ENCODE measurements at regions not wholly inside any gene's neighbourhood (a gene's known extent, or its start where the extent isn't known, plus 50 kb on each side); places are given as distances from the start of the nearest gene placed in this dataset.

DNA sequence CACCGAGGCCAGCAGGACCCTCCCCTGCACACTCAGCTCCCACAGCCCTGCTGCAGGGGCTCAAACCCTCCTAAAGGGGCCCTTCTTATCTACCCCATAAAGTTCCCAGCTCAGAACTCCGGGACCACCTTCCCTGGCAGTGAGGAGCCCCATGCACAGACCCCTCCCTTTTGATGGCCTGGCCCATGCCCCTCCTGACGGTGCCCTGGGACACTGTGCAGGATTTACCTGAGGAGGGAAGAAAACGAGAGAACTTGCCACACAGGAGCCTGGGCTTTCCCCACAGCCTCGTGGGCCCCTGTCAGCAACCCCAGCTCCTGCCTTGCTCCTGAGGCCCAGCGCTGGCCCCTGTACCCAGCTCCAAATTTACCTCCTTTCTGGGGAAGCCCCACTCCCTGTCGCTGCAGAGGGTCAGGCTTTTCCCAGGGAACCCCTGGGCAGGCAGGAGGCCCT is 206.3 kb upstream of the SALL3 start:
- no CpG with 5 or more reads among the region's 7 CpGs for WGBS, 2 donors (ENCODE audit: extremely low coverage in 2 of 2, insufficient read length in 2 of 2, insufficient replicate concordance in 1 of 2)

DNA sequence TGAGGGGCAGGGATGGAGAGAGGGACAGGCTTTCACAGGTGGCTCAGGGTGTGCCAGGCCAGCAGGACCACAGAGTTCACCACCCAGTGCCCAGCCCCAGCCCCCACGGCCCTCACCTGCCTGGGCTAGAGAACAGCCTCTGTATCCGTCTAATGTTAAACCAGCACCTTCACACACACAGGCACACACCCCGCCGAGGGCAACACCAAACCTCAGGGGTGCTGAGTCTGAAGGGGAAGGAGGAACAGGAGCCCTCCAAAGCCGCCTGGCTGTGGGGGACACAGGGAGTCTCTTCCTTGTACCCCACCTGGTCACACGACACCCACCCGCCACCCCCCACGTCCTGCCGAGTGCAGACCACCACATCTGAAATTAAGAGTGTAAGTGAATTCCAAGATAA is 205.8 kb upstream of the SALL3 start:
- Histone ChIP-seq H3K18ac (ENCODE audit: low read length) (peak overlapping the region; percentile 66), H3K27me3 (ENCODE audit: control insufficient read depth in 3 of 3, insufficient read depth in 3 of 3, low read depth in 1 of 3, low read length in 3 of 3) (peaks cover 0 to 16% (median 0%) of the 10 kb centered on the region in 3 experiments), H3K79me1 (ENCODE audit: low read depth, low read length) (peaks cover 2% of the 10 kb centered on the region), H3K9me3 (replicated peaks in 1 of 2; ENCODE audit: control insufficient read depth in 2 of 2, insufficient read depth in 1 of 2, low read depth in 1 of 2, low read length in 2 of 2) (no peaks in the 10 kb centered on the region), H3K4me1 (ENCODE audit: control insufficient read depth in 2 of 2, insufficient read depth in 1 of 2, low read depth in 1 of 2, low read length in 2 of 2) (peaks cover 0 to 2% of the 10 kb centered on the region in 2 donors), H2BK12ac (ENCODE audit: low read length) (no peak overlapping the region), H3K4ac (ENCODE audit: low read length) (no peak overlapping the region), H3K4me3 (ENCODE audit: low read length in 2 of 2) (no peak overlapping the region), H2BK15ac (ENCODE audit: low read length) (no peak overlapping the region), H4K91ac (ENCODE audit: low read depth, low read length, poor library complexity) (no peak overlapping the region), H2BK120ac (ENCODE audit: low read depth, low read length) (no peak overlapping the region), H3K9ac (ENCODE audit: low read depth, low read length, poor library complexity) (no peak overlapping the region), H3K27ac (replicated peaks; ENCODE audit: low read length) (no peak overlapping the region), H3K4me2 (ENCODE audit: insufficient read depth, low read length, poor library complexity, severe bottlenecking) (no peak overlapping the region), H3K36me3 (replicated peaks in 1 of 2; ENCODE audit: control insufficient read depth in 2 of 2, insufficient read depth in 2 of 2, low read length in 2 of 2) (no peaks in the 10 kb centered on the region), H3K14ac (ENCODE audit: low read length) (peak overlapping the region; percentile 51), H2AFZ (ENCODE audit: low read length) (no peak overlapping the region), H3K23ac (ENCODE audit: low read depth, low read length, poor library complexity) (no peak overlapping the region), H4K8ac (ENCODE audit: low read depth, low read length) (no peak overlapping the region), H2AK5ac (ENCODE audit: low read depth, low read length) (peak overlapping the region; percentile 22), H2BK5ac (ENCODE audit: low read length) (no peak overlapping the region)
- no CpG with 5 or more reads among the region's 9 CpGs for WGBS, 2 donors (ENCODE audit: extremely low coverage in 2 of 2, insufficient read length in 2 of 2, insufficient replicate concordance in 1 of 2)
- DNase-seq (ENCODE audit: low spot score): no peak

More for the DNA sequence above, 206.3 kb upstream of the SALL3 start:
- Histone ChIP-seq H3K23ac (ENCODE audit: low read depth, low read length, poor library complexity) (no peak overlapping the region), H2BK15ac (ENCODE audit: low read length) (no peak overlapping the region), H2AFZ (ENCODE audit: low read length) (no peak overlapping the region), H4K91ac (ENCODE audit: low read depth, low read length, poor library complexity) (no peak overlapping the region), H3K4me1 (ENCODE audit: control insufficient read depth in 2 of 2, insufficient read depth in 1 of 2, low read depth in 1 of 2, low read length in 2 of 2) (peaks cover 0 to 2% of the 10 kb centered on the region in 2 donors), H3K9ac (ENCODE audit: low read depth, low read length, poor library complexity) (peak overlapping the region; percentile 44), H3K36me3 (replicated peaks in 1 of 2; ENCODE audit: control insufficient read depth in 2 of 2, insufficient read depth in 2 of 2, low read length in 2 of 2) (no peaks in the 10 kb centered on the region), H3K4me3 (ENCODE audit: low read length in 2 of 2) (no peak overlapping the region), H3K9me3 (replicated peaks in 1 of 2; ENCODE audit: control insufficient read depth in 2 of 2, insufficient read depth in 1 of 2, low read depth in 1 of 2, low read length in 2 of 2) (no peaks in the 10 kb centered on the region), H3K27ac (replicated peaks; ENCODE audit: low read length) (no peak overlapping the region), H3K18ac (ENCODE audit: low read length) (peak overlapping the region; percentile 66), H3K4me2 (ENCODE audit: insufficient read depth, low read length, poor library complexity, severe bottlenecking) (no peak overlapping the region), H2AK5ac (ENCODE audit: low read depth, low read length) (peak overlapping the region; percentile 22), H3K4ac (ENCODE audit: low read length) (no peak overlapping the region), H2BK5ac (ENCODE audit: low read length) (no peak overlapping the region), H2BK120ac (ENCODE audit: low read depth, low read length) (peak overlapping the region; percentile 7), H3K27me3 (ENCODE audit: control insufficient read depth in 3 of 3, insufficient read depth in 3 of 3, low read depth in 1 of 3, low read length in 3 of 3) (peaks cover 0 to 21% (median 0%) of the 10 kb centered on the region in 3 experiments), H3K14ac (ENCODE audit: low read length) (peak overlapping the region; percentile 51), H4K8ac (ENCODE audit: low read depth, low read length) (no peak overlapping the region), H3K79me1 (ENCODE audit: low read depth, low read length) (peaks cover 2% of the 10 kb centered on the region), H2BK12ac (ENCODE audit: low read length) (no peak overlapping the region)
- DNase-seq (ENCODE audit: low spot score): no peak

- no peak overlapping the region for H4K8ac ChIP-seq (ENCODE audit: low read depth, low read length)
These were observed 204.9 kb upstream of the SALL3 start for GRCh38 chr18:78774741-78775141.

GRCh38 chr18:78776151-78776550 is 203.5 kb upstream of the SALL3 start:
- WGBS, 2 donors (ENCODE audit: extremely low coverage in 2 of 2, insufficient read length in 2 of 2, insufficient replicate concordance in 1 of 2): no CpG with 5 or more reads among the region's 5 CpGs
- no peak overlapping the region for H3K4ac ChIP-seq (ENCODE audit: low read length)
- H2AFZ ChIP-seq (ENCODE audit: low read length): no peak overlapping the region
- no peak overlapping the region for H2BK15ac ChIP-seq (ENCODE audit: low read length)
- H3K18ac ChIP-seq (ENCODE audit: low read length): no peak overlapping the region
- H3K4me3 ChIP-seq (ENCODE audit: low read length in 2 of 2): no peak overlapping the region
- no peak overlapping the region for H4K91ac ChIP-seq (ENCODE audit: low read depth, low read length, poor library complexity)
- H3K4me2 ChIP-seq (ENCODE audit: insufficient read depth, low read length, poor library complexity, severe bottlenecking): no peak overlapping the region
- H2BK12ac ChIP-seq (ENCODE audit: low read length): no peak overlapping the region
- H3K4me1 ChIP-seq (ENCODE audit: control insufficient read depth in 2 of 2, insufficient read depth in 1 of 2, low read depth in 1 of 2, low read length in 2 of 2): no peaks in the 10 kb centered on the region
- peaks cover 3% of the 10 kb centered on the region for H3K79me1 ChIP-seq (ENCODE audit: low read depth, low read length)
- H3K27me3 ChIP-seq (ENCODE audit: control insufficient read depth in 3 of 3, insufficient read depth in 3 of 3, low read depth in 1 of 3, low read length in 3 of 3): peaks cover 0 to 4% (median 0%) of the 10 kb centered on the region in 3 experiments
- H2AK5ac ChIP-seq (ENCODE audit: low read depth, low read length): no peak overlapping the region
- H3K14ac ChIP-seq (ENCODE audit: low read length): no peak overlapping the region
- H3K9ac ChIP-seq (ENCODE audit: low read depth, low read length, poor library complexity): no peak overlapping the region
- no peak overlapping the region for H2BK120ac ChIP-seq (ENCODE audit: low read depth, low read length)
- no peak overlapping the region for H4K8ac ChIP-seq (ENCODE audit: low read depth, low read length)
- H3K27ac ChIP-seq (replicated peaks; ENCODE audit: low read length): no peak overlapping the region
- no peak overlapping the region for H2BK5ac ChIP-seq (ENCODE audit: low read length)
- no peak for DNase-seq (ENCODE audit: low spot score)
- H3K23ac ChIP-seq (ENCODE audit: low read depth, low read length, poor library complexity): no peak overlapping the region
- no peaks in the 10 kb centered on the region for H3K9me3 ChIP-seq (replicated peaks in 1 of 2; ENCODE audit: control insufficient read depth in 2 of 2, insufficient read depth in 1 of 2, low read depth in 1 of 2, low read length in 2 of 2)
- H3K36me3 ChIP-seq (replicated peaks in 1 of 2; ENCODE audit: control insufficient read depth in 2 of 2, insufficient read depth in 2 of 2, low read length in 2 of 2): no peaks in the 10 kb centered on the region

More at GRCh38 chr18:78774741-78775141, 204.9 kb upstream of the SALL3 start:
- no peak overlapping the region for H2BK5ac ChIP-seq (ENCODE audit: low read length)
- no peak overlapping the region for H2BK15ac ChIP-seq (ENCODE audit: low read length)
- no peaks in the 10 kb centered on the region for H3K4me1 ChIP-seq (ENCODE audit: control insufficient read depth in 2 of 2, insufficient read depth in 1 of 2, low read depth in 1 of 2, low read length in 2 of 2)
- no peaks in the 10 kb centered on the region for H3K9me3 ChIP-seq (replicated peaks in 1 of 2; ENCODE audit: control insufficient read depth in 2 of 2, insufficient read depth in 1 of 2, low read depth in 1 of 2, low read length in 2 of 2)
- peaks cover 0 to 9% (median 0%) of the 10 kb centered on the region in 3 experiments for H3K27me3 ChIP-seq (ENCODE audit: control insufficient read depth in 3 of 3, insufficient read depth in 3 of 3, low read depth in 1 of 3, low read length in 3 of 3)
- no CpG with 5 or more reads among the region's 22 CpGs for WGBS, 2 donors (ENCODE audit: extremely low coverage in 2 of 2, insufficient read length in 2 of 2, insufficient replicate concordance in 1 of 2)
- peaks cover 2% of the 10 kb centered on the region for H3K79me1 ChIP-seq (ENCODE audit: low read depth, low read length)
- H3K4me3 ChIP-seq (ENCODE audit: low read length in 2 of 2): no peak overlapping the region
- DNase-seq (ENCODE audit: low spot score): no peak
- no peak overlapping the region for H3K23ac ChIP-seq (ENCODE audit: low read depth, low read length, poor library complexity)
- no peak overlapping the region for H3K9ac ChIP-seq (ENCODE audit: low read depth, low read length, poor library complexity)
- H2AFZ ChIP-seq (ENCODE audit: low read length): no peak overlapping the region
- H3K27ac ChIP-seq (replicated peaks; ENCODE audit: low read length): no peak overlapping the region
- H3K4ac ChIP-seq (ENCODE audit: low read length): no peak overlapping the region
- no peak overlapping the region for H2BK120ac ChIP-seq (ENCODE audit: low read depth, low read length)
- no peaks in the 10 kb centered on the region for H3K36me3 ChIP-seq (replicated peaks in 1 of 2; ENCODE audit: control insufficient read depth in 2 of 2, insufficient read depth in 2 of 2, low read length in 2 of 2)
- no peak overlapping the region for H3K18ac ChIP-seq (ENCODE audit: low read length)
- no peak overlapping the region for H3K4me2 ChIP-seq (ENCODE audit: insufficient read depth, low read length, poor library complexity, severe bottlenecking)
- H2BK12ac ChIP-seq (ENCODE audit: low read length): no peak overlapping the region
- no peak overlapping the region for H3K14ac ChIP-seq (ENCODE audit: low read length)
- H2AK5ac ChIP-seq (ENCODE audit: low read depth, low read length): no peak overlapping the region
- no peak overlapping the region for H4K91ac ChIP-seq (ENCODE audit: low read depth, low read length, poor library complexity)

Measured in neuronal stem cell (in vitro differentiated cells).